ENCODE measurements at regions not wholly inside any gene's neighbourhood (a gene's known extent, or its start where the extent isn't known, plus 50 kb on each side); places are given as distances from the start of the nearest gene placed in this dataset.

- no peaks in the 10 kb centered on the region for H3K9me3 Mint-ChIP-seq
- TF ChIP-seq CTCF (IDR thresholded peaks at IDR 0.05) = no peak
- no peak overlapping the region for H3K4me3 ChIP-seq (ENCODE audit: low read length)
Measured at GRCh38 chr10:3877211-3878000, 92.4 kb upstream of the KLF6 start.

DNA sequence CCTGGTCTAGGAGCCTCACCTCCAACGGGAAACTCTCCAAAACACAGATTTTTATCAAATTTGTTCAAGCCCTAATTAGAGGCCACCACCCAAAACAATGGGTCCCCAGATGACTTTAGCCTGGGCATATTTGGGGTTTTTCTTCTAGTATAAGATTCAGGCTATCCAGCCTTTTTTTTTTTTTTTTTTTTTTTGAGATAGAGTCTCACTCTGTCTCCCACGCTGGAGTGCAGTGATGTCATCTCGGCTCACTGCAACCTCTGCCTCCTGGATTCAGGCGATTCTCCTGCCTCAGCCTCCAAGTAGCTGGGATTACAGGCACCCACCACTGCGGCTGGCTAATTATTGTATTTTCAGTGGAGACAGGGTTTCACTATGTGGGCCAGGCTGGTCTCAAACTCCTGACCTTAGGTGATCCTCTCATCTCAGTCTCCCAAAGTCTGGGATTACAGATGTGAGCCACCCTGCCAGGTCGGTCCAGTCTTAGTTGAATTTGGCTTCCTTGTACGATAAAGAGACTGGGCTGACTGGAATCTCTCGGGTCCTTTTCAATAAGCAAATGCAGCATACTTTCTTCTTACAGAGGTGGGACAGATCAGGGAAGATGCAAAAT, 91.4 kb upstream of the KLF6 start:
- H3K27me3 ChIP-seq (ENCODE audit: control insufficient read depth, insufficient read depth, low read length) = no peaks in the 10 kb centered on the region
- H3K27ac ChIP-seq (ENCODE audit: low read length) = peak overlapping the region; percentile 89
- H3K36me3 ChIP-seq (ENCODE audit: control insufficient read depth, insufficient read depth, low read length) = no peaks in the 10 kb centered on the region
- Mint-ChIP-seq H3K36me3 (no peaks in the 10 kb centered on the region), H3K27ac (peak overlapping the region; percentile 83 to 90), H3K4me1 (peaks cover 24 to 42% of the 10 kb centered on the region in 2 donors), H3K4me3 (no peak overlapping the region), H3K27me3 (ENCODE audit: low read depth in 2 of 2) (no peaks in the 10 kb centered on the region), H3K9me3 (no peaks in the 10 kb centered on the region)
- WGBS (ENCODE audit: insufficient coverage) = 86% methylated on average over 8 of the region's 8 CpGs
- DNase-seq = no peak
- no peaks in the 10 kb centered on the region for H3K9me3 ChIP-seq (ENCODE audit: control insufficient read depth, insufficient read depth, low read length)
- no peak for ATAC-seq
- no peak overlapping the region for H3K4me3 ChIP-seq (ENCODE audit: low read length)
- peaks cover 29% of the 10 kb centered on the region for H3K4me1 ChIP-seq (ENCODE audit: control insufficient read depth, insufficient read depth, low read length)
- no peak for TF ChIP-seq CTCF (IDR thresholded peaks at IDR 0.05)
- intact Hi-C loops (cut with micrococcal nuclease) = loop anchor here (5.0 kb wide), 1 partner anchor 71 kb away; no protein-coding TSS in a partner anchor

More at GRCh38 chr10:3877211-3878000, 92.4 kb upstream of the KLF6 start:
- Histone ChIP-seq H3K9me3 (ENCODE audit: control insufficient read depth, insufficient read depth, low read length) (no peaks in the 10 kb centered on the region), H3K27ac (ENCODE audit: low read length) (peak overlapping the region; percentile 21), H3K27me3 (ENCODE audit: control insufficient read depth, insufficient read depth, low read length) (no peaks in the 10 kb centered on the region), H3K36me3 (ENCODE audit: control insufficient read depth, insufficient read depth, low read length) (no peaks in the 10 kb centered on the region), H3K4me1 (ENCODE audit: control insufficient read depth, insufficient read depth, low read length) (peaks cover 29% of the 10 kb centered on the region)
- WGBS (ENCODE audit: insufficient coverage) = 83% methylated on average over 2 of the region's 4 CpGs
- H3K36me3 Mint-ChIP-seq = no peaks in the 10 kb centered on the region
- intact Hi-C loops (cut with micrococcal nuclease) = loop anchor here (5.0 kb wide), 1 partner anchor 70 kb away; no protein-coding TSS in a partner anchor
- H3K4me3 Mint-ChIP-seq = peak overlapping the region; percentile 45
- DNase-seq (peak in 1 of 2 donors; percentile 27), ATAC-seq (no peak)
- H3K4me1 Mint-ChIP-seq = peaks cover 24 to 42% of the 10 kb centered on the region in 2 donors
- H3K27ac Mint-ChIP-seq = peak overlapping the region; percentile 83 to 90
- H3K27me3 Mint-ChIP-seq (ENCODE audit: low read depth in 2 of 2) = no peaks in the 10 kb centered on the region

GRCh38 chr10:3875842-3876235, 90.8 kb upstream of the KLF6 start:
- ATAC-seq (no peak), DNase-seq (no peak)
- Histone ChIP-seq H3K27me3 (ENCODE audit: control insufficient read depth, insufficient read depth, low read length) (no peaks in the 10 kb centered on the region), H3K4me1 (ENCODE audit: control insufficient read depth, insufficient read depth, low read length) (peaks cover 29% of the 10 kb centered on the region), H3K9me3 (ENCODE audit: control insufficient read depth, insufficient read depth, low read length) (no peaks in the 10 kb centered on the region), H3K4me3 (ENCODE audit: low read length) (no peak overlapping the region), H3K27ac (ENCODE audit: low read length) (peak overlapping the region; percentile 89), H3K36me3 (ENCODE audit: control insufficient read depth, insufficient read depth, low read length) (no peaks in the 10 kb centered on the region)
- H3K27ac Mint-ChIP-seq = peak overlapping the region; percentile 83 to 90
- H3K27me3 Mint-ChIP-seq (ENCODE audit: low read depth in 2 of 2) = no peaks in the 10 kb centered on the region
- WGBS (ENCODE audit: insufficient coverage) = 68% methylated on average over 3 of the region's 3 CpGs
- H3K36me3 Mint-ChIP-seq = no peaks in the 10 kb centered on the region
- peaks cover 24 to 42% of the 10 kb centered on the region in 2 donors for H3K4me1 Mint-ChIP-seq
- H3K4me3 Mint-ChIP-seq = no peak overlapping the region
- no peaks in the 10 kb centered on the region for H3K9me3 Mint-ChIP-seq
- no peak for TF ChIP-seq CTCF (IDR thresholded peaks at IDR 0.05)
- intact Hi-C loops (cut with micrococcal nuclease) = loop anchor here (2.0 to 5.0 kb wide), 2 partner anchors 71 to 91 kb away; partner anchors contain the start of gene KLF6

Measured in natural killer cell (primary cell).